ENCODE measurements at regions not wholly inside any gene's neighbourhood (a gene's known extent, or its start where the extent isn't known, plus 50 kb on each side); places are given as distances from the start of the nearest gene placed in this dataset.

DNA sequence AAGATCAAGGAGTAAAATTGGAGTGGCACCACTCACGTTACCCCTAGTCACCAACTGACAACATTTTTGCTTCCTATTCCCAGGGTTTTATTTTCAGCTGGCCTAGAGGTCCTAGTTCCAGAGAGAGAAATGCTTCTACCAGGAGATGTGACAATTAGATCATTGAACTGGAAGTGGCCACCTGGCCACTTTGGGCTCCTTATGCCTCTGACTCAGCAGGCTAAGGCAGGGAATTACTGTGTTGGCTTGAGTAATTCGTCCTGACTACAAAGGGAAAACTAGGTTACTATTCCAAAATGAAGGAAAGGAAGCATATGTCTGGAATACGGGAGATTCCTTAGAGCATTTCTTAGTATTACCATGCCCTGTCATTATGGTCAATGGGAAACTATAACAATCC, 831.6 kb upstream of the NDST4 start:
- DNase-seq (ENCODE audit: low read depth), result no peak

DNA sequence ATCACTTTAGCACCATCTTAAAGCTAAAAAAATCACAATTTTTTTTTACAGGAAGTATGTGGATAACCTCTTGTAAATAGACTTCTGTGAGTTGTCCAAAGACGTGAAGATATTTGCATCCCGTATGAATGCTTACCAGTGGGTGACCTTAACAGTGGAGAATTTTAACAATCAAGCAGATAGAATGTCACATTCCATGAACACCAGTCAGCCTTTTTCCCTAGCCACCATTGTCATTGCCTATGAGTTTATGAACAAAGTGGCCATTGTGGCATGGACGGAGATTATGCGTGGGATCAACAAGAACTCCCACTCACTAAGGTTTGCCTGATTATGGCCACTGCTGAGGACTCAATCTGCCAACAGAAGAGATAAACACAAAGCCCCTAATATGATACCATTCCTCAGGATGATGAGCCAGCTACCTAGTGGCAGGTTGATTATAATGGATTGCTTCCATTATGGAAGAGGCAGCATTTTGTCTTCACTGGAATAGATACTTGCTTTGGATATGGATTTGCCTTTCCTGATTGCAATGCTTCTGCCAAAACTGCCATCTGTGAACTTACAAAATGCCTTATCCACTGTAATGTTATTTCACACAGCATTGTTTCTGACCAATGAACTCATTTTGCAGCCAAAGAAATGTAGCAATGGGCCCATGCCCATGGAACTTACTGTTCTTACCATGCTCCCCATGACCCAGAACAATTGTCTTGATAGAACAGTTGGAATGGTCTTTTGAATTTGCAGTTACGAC, 830.9 kb upstream of the NDST4 start:
- DNase-seq (ENCODE audit: low read depth), result peak; percentile 43

DNA sequence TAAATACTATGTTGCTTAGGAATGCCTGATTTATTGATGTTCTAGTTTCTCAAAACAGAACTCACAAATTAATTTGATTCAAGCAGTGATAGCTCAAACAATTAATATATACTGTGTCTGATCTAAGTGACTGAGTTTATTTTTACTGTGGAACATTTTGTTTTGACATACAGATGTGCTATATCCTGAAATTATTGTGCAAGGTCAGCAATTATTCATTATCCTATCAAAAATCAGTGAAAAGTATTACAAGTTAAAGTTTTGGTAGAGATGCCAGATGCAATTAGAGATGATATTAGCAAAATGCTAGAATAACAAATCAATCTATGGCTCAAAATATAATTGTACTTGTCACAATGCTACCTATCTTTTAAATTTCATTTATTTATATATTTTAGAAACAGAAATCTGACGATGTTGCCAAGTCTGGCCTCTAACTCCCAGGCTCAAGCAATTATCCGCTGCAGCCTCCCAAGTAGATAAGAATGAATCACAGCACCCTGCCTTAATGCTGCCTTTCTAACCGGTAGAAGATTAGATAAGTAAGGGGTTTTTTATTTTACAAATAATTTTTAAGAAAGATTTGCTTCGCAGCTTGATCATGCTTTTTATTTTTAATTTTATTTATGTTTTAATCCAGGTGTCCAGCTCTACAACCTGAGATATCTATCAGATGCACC, 825.5 kb upstream of the NDST4 start:
- DNase-seq (ENCODE audit: low read depth), result no peak

DNA sequence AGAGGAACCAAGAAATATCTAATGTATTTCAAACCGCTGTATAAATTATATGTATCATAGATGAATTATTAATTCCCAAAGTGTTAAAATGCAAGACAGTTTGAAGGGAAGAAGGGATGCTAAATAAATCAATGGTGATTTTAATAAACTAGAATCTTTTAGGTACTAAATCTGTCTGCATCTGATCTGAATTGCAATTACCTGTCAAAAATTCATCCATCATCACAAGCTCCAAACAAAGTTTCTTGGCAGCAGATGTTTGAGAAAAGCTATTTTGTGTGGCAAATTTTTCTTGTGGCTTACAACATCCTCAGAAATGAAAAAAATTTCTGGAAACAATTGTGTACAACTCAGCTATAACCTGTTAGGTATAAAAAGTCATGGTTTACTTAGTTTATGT, 816.0 kb upstream of the NDST4 start:
- no peak for DNase-seq (ENCODE audit: low read depth)

DNA sequence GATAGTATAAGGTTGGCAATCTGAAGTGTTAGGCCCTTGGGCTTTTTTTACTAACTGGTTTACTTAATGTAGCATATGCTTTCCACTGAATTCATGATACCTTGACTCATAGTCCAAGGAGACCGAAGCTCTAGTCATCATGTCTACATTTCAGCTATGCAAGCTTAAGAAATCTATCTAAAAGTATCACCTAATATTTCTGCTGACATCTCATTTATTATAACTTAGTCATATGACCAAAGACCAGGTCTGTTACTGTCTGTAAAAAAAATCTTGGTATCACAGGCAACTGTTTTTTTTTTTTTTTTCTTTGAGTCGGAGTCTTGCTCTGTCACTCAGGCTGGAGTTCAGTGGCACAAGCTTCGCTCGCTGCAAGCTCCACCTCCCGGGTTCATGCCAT, 814.0 kb upstream of the NDST4 start:
- DNase-seq (ENCODE audit: low read depth), result no peak

DNA sequence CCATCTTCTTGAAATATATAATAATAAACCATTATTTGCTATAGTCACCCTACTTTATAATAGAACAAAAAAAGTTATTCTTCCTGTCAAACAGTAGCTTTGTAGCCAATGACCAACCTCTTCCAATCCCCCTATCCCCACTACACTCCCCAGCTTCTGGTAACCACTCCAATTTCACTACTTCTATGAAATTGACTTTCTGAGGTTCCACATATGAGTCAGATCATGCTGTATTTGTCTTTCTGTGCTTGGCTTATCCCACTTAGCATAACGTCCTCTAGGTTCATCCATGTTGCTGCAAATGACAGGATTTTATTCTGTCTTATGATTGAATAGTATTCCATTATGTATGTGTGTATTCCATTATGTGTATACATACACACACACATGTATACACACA, 809.7 kb upstream of the NDST4 start:
- DNase-seq (ENCODE audit: low read depth), result no peak

DNA sequence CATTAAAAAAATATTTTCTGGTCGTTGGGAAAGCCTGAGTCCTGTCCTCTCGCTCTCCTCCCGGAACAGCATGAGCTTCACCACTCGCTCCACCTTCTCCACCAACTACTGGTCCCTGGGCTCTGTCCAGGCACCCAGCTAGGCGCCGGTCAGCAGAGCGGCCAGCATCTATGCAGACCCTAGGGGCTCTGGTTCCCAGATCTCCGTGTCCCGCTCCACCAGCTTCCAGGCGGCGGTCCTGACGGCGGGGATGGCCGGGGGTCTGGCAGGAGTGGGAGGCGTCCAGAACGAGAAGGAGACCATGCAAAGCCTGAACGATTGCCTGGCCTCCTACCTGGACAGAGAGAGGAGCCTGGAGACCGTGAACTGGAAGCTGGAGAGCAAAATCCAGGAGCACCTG, 807.2 kb upstream of the NDST4 start:
- no peak for DNase-seq (ENCODE audit: low read depth)

DNA sequence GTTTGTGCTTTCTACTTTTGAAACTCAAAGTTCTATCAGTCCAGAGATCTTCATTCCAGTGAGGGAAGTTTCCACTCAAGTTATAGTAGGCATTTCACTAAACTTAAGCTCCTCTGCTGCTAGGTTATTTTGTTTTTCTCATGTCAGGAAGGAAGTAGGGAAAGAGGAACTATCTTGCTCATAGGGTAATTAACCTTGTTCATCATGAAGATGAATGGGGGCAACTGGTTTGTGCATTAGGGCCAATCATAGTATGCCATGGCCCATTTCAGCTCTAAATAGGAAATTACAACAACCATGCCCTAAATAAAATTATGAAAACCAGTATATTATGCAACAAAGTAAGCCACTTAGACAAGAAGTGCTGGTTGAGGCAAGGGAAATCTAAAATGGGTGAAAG, 804.7 kb upstream of the NDST4 start:
- no peak for DNase-seq (ENCODE audit: low read depth)

DNA sequence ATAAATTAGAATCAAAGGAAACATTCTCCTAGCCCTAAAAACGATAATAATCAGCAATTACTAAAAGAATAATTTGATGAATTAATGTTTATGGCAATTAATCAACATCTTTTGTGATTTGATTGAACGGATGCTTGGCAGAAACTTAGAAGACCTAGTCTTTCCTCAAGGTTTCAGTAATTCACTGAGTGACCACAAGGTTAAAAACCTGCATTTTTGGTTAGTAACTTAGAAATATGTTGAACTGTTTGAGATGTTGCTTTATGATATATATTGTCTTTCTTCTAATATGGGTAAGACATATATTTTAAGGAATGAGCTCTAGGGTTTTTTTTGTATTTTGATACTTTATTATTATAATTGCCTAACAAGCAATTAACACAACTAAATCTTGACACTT, 793.0 kb upstream of the NDST4 start:
- no peak for DNase-seq (ENCODE audit: low read depth)

DNA sequence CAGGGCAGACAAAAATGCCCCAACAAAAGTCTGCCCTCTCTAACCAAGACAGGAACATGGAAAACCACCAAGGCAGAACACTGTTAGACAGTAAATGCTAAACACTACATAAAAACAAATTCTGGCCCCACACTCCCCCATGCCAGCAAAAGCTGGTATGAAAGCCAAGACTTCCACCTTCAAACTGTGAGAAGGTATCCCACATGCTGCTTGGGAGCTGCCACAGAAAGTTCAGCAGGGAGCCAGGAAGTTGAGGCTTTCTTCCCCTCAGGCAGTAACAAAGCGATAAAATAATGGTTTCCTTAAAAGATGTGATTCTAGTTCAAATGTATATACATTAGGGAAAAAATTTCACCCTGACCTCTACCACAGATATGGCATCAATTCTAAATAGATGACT, 770.4 kb upstream of the NDST4 start:
- no peak for DNase-seq (ENCODE audit: low read depth)

DNA sequence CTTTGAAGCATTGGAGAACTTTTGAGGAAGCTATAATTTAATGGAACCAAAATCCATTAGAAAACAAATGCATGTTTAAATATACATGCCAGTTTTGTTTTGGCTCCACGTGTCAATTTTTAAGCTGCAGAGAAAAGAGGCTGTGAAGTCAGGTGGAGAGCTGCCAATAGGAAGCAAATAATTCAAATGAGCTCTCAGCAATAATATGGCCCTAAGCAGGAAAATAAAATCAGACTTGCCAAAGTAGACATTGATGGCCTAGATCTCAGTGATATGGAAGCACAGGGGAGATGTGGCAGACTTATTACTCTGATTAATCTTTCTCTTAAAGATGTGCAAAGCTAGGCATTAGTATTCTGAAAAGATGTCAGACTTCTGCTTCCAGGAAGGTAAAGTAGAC, 769.8 kb upstream of the NDST4 start:
- no peak for DNase-seq (ENCODE audit: low read depth)

DNA sequence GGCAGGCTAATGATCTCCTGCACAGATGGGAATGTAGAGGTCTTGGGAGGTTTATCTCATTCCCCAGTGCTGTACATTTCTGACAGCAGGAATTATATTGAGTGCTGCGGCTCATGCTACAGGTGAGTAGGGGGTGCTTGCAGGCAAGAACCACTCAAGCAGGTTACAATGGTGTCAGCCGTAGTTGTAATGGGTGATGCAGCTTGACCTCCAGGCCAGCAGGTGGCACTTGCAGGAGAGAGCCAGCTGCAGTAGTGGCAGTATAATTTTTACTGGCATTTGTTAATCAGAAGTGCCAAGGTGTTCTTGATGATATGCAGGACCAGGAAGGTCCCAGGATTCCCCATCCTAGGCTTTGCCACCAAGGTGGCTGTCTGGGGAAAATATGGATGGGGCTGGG, 759.6 kb upstream of the NDST4 start:
- no peak for DNase-seq (ENCODE audit: low read depth)

DNA sequence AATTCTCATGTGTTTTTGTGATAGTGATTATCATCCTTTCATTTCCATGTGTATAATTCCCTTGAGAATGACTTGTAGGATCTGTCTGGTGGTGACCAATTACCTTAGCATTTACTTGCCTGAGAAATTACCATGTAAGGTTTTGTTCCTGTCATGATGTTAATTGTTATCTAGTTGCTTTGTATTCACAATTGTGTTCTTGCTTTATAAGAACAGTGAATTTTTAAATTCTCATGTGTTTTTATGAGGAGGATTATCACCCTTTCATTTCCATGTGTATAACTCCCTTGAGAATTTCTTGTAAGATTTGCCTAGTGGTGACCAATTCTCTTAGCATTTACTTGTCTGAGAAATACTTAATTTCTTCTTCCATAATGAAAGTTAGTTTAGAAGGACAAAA, 758.2 kb upstream of the NDST4 start:
- no peak for DNase-seq (ENCODE audit: low read depth)

DNA sequence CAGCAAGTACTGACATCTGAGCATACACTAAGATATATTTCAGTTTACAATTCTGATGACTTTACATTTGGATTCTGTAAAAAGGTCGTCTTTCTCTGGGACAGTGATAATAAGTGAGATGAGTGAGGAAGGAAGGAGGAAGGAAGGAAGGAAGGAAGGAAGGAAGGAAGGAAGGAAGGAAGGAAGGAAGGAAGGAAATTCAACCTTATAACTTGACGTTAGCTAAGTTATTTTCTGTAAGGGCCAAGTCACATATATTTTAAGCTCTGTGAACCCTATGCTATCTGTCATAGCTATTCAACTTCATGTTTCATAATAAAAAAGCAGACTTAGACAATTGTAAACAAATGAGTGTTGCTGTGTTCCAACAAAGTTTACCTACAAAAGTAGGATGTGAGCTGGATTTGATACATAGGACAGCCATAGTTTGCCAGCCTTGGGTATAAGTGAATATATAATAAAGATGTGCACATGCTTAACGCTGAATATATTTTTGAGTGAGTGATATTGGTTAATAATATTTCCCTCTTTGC, 753.0 kb upstream of the NDST4 start:
- DNase-seq (ENCODE audit: low read depth), result no peak

DNA sequence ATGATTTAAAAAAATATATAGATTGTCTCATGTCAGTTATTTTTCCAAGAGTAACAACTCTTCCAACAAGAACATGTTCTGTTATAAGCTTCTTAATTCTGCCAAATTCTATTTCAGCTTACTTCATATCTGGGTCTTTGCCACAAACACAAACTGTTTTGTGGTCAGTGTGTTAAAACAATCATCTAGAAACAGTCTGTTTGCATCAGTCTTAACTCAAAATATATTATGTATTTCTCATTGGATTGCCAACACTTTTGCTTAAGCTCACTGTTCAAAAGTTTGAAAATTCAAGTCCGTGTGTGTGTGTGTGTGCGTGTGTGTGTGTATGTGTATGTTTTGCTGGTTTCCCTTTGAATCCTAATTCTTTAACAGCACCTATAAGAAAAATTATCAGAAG, 752.3 kb upstream of the NDST4 start:
- no peak for DNase-seq (ENCODE audit: low read depth)

DNA sequence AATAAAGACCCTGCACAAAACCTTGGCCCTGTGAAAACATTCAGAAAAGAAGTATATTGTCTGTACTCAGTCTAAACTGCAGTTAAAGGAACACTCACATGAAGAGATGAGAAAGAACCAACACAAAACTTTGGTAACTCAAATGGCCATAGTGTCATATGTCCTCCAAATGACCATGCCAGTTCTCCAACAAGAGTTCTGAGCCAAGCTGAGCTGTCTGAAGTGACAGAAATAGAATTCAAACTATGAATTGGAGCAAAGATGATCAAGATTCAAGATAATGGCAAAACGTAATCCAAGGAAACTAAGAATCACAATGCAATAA, 739.3 kb upstream of the NDST4 start:
- DNase-seq (ENCODE audit: low read depth), result no peak

DNA sequence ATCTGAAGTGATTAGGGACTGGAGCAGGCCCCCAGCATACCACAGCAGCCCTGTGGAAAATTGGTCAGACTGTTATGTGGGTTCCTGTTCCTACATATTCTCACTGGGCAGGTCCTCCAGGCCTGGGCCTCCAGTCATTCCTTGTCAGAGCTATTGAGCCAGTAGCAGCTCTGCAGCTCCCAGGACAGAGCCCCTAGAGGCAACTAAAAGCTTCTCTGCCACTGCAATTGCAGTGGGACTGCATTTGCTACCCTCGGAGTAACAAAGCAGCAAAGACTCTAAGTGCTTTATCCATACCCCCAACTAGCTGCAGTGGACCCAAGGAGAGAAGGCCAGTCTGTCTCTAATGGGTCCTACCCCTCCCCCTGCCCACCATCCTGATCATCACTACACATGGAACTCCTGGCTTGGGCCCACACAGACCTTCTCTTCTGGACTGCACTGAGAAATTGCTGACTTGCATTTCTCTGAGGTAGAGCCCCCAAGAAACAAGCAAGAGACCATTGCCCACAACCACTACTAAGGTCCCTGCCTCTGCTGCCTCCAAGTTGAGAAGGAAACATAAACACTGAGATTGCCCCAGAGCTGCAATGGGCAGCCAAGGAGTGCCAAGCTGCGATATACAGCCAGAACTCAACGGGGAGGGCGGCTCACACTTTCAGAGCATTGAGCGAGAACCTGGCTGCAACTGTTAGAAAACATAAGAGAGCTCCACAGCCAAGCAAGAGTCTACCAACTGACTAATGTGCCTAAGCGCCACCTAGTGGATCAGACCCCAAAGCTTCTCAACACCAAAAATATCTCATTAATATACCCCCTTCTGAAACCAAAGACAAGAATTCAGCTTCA, 738.7 kb upstream of the NDST4 start:
- peak; percentile 54 for DNase-seq (ENCODE audit: low read depth)

DNA sequence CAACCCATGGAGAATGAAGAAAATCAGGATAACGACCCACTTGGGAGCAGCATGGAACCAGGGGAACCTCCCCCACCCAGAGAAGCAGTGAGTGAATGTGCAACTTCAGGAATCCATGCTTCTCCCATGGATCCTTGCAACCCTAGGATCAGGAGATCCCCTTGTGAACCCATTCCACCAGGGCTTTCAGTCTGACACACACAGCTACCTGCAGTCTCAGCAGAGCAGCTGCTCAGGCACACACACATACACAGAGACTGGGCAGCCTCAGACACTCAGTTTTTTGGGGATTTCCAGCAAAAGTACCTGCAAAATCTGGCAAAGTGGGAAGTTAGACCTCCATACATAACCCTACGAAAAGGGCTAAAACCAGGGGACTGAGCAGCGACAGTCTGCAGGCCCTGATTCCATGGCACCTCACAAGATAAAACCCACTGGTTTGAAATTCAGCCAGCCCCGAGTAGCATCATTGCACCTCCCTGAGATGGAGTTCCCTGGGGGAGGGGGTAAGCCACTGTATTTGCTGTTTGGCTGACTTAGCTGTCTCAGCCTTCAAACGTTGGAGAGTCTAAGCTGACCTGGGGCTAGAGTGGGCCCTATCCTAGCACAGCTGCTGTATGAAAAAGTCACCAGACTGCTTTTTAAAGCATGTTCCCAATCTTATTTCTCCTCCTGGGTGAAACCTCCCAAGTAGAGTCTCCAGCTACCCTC, 737.5 kb upstream of the NDST4 start:
- no peak for DNase-seq (ENCODE audit: low read depth)

DNA sequence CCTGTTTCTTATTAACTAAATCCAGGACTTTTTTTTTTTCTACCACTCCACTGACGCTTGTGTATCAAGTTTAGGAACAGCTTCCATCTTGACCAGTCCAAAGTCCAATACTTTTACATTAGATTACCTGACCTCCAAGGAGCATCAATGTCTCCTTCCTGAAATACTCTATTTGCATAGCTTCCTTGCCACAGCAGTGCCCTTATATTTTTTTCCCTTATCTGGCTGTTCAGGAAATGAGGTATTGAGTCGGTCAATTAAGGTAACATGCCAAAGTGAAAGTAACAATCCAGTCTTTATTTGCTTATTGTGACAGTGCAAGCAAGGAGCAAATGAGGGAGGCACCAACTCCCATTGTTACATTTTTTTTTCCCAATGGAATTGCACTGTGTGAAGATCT, 730.8 kb upstream of the NDST4 start:
- peak; percentile 42 for DNase-seq (ENCODE audit: low read depth)

DNA sequence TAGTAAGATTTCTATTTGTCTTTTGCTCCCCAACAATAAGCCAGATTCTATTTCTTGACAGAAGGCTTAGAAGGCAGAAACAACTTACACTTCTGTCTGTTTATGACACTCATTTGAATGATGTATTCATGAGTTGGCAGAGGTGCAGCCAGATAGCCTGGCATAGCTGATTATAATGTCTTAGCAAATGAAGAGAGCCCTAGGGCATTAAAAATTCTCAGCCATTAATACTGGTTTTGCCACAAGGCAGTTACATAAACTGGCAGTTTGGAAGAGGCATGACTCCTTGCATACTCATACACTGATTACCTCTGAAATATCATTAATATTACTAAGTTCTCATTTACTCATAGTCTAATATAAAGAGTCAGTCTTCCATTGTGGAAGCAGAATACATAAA, 728.5 kb upstream of the NDST4 start:
- no peak for DNase-seq (ENCODE audit: low read depth)

DNA sequence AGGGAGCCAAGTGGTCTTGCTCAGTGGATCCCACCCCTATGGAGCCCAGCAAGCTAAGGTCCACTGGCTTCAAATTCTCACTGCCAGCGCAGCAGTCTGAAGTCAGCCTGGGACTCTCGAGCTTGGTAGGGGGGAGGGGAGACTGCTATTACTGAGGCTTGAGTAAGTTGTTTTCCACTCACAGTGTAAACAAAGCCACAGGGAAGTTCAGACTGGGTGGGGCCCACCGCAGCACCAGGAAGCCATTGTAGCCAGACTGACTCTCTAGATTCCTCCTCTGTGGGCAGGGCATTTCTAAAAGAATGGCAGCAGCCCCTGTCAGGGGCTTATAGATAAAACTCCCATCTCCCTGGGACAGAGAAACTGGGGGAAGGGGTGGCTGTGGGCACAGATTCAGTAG, 721.0 kb upstream of the NDST4 start:
- no peak for DNase-seq (ENCODE audit: low read depth)

DNA sequence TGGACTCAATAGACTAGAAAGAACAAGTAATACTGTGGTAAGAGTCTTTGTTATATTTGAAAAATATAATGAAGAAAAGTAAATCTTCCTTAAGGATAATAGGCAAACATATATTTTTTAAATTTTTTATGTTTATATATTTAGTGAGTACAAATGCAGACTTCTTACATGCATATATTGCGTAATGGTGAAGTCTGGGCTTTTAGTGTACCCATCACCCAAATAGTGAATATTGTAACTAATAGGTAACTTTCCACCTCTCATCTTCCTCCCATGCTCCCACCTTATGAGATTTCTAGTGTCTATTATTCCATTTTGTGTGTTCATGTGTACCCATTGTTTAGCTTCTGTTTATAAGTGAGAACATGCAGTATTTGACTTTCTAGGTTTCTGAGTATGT, 711.2 kb upstream of the NDST4 start:
- no peak for DNase-seq (ENCODE audit: low read depth)
